T follicular helper cell (primary cell): ENCODE measurements at regions not wholly inside any gene's neighbourhood (a gene's known extent, or its start where the extent isn't known, plus 50 kb on each side); places are given as distances from the start of the nearest gene placed in this dataset.
"Not testable (repeated sequence)": the region's sequence is repeated elsewhere in the genome, so short reads cannot be mapped to it uniquely, and the experiment has no call there.

Source experiments
- DNase-seq: peaks from one replicate; pipeline ENCODE4 v3.0.0-alpha.2; 2020; ENCODE audit warnings: low read depth

DNA sequence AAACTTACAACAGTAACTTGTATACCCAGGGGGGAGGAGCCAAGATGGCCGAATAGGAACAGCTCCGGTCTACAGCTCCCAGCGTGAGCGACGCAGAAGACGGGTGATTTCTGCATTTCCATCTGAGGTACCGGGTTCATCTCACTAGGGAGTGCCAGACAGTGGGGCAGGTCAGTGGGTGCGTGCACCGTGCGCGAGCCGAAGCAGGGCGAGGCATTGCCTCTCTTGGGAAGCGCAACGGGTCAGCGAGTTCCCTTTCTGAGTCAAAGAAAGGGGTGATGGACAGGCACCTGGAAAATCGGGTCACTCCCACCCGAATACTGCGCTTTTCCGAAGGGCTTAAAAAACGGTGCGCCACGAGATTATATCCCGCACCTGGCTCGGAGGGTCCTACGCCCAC is 278.8 kb downstream of the FAM47B start:
- not testable (repeated sequence) for DNase-seq

DNA sequence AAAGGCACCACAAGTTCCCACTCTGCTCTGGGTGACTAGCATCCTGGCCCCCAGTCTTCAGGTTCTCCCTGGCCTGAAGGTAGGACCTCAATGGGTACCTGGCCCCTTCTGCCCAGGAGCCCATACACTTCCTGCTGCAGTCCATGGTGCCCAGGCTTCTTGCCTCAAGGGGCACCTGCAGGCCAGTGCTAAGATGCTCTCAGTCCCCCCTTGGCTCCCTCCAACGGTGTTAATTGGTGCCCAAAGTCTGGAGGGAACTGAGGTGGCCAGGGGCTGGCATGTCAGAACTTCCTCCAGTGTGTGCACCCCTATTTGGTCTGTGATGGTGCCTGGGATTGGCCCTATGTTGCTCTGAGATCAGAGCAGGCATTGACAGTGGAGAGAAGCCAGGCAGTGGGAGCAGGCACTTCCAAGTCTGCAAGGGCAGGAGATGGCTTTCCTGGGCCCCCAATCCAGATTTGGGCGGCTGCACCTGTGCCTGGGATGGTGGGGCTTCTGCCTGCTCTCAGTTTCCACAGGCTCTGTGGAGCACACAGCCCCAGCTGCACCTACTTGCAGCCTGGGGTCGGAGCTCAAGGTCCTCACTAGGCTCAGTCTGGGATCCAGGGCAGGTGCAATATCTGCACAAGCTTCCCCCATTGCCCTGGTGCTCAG is 301.6 kb downstream of the FAM47B start:
- DNase-seq: no peak

DNA sequence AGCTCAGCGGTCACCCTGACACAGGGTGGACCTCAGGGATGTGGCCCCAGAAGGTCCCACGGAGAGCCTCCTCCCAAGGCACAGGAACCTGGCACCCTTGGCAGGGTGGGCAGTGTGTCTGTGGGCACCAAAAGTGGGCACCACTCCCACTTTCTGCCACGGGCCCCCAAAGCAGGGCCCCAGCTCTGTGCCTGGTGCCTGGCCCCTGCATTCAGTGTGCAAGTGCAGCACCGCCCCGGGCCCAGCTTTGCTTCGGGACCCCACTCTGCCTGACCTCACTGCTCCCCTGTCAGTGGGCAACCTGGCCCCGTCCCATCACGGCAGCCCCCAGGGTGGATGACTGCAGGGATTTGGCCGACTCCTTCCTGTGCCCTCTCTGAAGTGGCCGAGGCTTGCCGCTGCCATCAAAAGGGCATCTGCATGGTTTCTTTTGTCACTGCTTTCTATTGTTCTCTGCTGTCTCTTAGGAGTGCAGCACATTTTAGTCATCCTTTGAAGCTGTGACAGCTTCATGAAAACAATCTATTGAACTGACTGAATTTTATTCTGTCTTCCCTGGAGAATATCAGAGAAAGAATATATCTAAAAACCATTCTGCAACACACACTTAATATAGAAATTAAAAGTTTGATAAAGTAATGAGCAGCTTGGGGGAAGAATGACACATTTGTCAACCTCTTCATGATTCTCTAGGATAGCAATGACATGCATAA is 302.4 kb downstream of the FAM47B start:
- DNase-seq: no peak

DNA sequence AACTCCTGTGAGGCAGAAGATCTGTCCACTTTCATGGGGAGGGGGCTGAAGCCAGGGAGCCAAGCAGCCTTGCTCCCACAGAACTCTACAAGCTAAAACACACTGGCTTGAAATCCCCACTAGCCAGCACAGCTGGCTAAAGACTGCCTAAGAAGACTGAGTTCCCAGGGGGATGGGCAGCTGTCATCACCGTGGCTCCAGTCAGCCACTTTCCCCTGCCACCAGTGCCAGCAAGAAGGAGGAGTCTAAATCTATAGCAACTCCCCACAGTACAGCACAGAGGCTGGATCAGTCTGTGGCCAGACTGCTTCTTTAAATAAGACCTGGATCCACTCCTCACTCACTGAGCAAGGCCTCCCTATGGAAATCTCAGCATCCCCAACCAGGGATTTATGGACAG is 308.6 kb downstream of the FAM47B start:
- DNase-seq: no peak

DNA sequence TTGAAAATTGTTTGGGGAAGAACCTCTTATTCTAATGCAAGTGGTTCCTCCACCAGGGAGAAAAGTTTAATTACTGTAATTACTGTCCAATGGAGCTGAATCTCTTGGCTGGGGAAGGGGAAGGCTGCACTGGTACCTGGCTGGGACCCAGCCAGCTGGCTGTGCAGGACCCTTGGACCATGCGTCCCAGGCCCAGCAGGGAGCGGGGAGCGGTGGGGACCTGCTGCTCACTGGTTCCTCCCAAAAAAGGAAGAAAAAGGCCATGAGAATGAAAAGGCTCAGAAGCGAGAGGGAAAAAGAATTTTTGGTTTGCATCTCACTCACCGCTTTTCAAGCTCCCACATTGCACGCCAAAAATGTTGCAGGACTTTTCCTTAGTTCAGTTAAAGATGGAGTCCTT is 333.5 kb downstream of the FAM47B start:
- DNase-seq: no peak

DNA sequence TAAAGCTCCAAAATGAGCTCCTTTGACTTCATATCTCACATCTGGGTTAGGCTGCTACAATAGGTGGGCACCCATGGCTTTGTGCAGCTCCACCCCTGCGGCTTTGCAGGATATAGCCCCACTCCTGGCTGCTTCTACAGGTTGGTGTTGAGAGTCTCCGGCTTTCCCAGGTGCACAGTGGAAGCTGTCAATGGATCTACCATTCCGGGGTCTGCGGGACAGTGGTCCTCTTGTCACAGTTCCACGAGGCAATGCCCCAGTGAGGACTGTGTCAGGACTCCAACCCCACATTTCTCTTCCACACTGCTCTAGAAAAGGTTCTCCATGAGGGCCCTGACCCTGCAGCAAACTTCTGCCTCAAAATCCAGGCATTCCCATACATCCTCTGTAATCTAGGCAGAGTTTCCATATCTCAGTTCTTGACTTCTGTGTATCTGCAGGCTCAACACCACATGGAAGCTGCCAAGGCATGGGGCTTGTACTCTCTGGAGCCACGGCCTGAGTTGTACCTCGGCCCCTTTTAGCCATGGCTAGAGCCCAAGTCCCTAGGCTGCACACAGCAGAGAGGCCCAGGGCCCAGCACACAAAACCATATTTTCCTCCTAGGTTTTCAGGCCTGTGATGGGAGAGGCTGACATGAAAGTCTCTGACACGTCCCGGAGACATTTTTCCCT is 342.8 kb downstream of the FAM47B start:
- DNase-seq: no peak

DNA sequence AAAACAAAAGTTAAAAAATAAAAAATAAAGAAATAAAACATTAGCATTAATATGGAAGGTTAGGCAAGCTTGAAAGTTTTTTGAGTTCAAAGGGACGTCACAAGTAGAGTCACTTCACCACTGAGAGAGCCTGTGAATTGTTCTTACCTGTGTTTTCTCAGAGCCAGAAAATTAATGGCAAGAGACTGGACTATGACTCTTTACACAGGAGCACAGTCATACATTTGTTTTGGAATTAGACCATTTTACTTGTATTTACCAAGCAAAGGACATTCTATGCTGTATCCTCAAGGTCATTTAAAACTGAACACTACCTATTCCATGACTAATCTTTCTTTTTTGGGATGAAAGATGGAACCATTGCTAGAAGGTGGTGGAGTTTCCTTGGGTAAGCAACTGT is 346.1 kb downstream of the FAM47B start:
- DNase-seq: no peak

DNA sequence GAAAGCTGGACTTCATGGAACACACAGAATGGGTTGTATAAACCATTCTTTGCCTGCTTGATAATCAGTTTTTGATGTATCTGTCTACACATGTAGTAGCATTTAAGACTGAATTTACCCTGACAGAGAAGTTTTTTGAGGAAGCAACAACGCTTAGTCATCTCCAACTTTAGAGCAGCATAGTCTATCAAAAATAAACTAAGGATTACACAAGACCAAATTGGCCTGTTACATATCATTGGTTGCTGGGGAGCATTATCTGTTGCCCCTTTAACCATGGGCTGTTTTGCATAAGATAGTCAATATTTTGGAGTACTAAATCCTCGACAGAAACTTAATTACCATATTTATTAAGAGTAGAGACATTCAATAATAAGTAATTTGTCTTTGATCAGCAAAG is 347.4 kb downstream of the FAM47B start:
- DNase-seq: no peak

DNA sequence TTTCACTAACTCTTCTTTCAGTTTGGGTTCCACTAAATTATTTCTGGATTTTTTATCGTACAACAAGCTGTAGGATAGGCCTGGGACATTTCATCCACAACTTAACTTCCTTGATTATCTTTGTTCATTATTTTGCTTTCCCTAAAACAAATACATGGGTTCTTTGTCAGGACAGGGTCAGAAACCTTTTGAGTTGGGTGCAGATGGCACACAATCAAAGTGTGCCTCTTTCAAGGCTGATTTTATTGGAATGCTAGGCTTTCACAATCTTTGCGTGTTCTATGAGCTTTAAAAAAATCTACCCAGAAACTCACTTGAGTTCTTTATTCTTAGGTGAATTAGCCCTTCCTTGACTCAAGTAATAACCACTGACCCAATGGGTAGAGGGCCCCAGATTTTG is 348.4 kb downstream of the FAM47B start:
- DNase-seq: no peak

DNA sequence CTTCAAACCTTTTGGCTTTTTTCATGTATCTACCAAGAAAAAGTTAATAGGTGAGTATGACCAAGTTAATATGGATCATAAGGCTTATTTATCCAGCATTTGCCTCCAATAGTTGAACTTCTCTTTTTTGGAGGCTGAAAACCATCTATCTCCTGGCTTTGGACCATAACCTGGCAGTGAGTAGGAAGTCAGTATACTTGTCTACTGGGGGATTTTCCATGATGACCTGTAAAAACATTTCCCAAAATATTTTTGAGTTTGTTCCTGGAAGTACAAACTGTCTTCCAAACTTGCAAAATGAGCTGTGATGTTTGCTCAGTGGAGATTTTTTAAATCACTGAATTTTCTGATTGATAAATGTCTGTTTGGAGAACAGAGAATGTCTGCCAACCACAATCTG is 349.9 kb downstream of the FAM47B start:
- DNase-seq: no peak

DNA sequence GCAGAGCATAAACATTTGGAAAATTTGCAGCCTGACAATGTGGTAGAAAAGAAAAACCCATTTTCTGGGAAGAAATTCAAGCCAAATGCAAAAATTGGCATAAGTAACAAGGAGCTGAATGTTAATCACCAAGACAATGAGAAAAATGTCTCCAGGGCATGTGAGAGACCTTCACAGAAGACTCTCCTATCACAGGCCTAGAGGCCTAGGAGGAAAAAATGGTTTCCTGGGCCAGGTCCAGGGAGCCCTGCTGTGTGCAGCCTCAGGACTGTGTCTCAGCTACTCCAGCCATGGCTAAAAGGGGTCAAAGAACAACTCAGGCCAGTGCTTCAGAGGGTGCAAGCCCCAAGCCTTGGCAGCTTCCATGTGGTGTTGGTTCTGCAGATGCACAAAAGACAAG is 362.4 kb downstream of the FAM47B start:
- DNase-seq: not testable (repeated sequence)

DNA sequence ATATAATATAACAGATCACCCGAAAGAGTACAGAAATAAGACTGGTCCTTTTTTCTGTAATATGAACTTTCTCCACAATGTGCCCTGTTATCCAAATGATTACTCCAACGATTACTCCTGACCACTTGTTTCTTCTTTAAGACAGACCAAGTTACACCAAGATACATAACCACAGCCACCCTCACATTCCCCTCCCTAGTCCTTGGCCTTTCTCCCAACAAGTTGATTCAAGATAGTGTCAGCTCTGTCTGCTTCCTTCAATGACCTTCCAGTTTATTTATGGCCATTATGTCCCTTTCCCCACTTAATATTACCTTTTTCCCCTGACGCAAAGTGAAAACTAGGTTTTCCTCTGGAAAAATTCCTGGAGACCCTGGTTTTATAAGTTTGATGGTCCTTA is 397.2 kb downstream of the FAM47B start:
- no peak for DNase-seq

DNA sequence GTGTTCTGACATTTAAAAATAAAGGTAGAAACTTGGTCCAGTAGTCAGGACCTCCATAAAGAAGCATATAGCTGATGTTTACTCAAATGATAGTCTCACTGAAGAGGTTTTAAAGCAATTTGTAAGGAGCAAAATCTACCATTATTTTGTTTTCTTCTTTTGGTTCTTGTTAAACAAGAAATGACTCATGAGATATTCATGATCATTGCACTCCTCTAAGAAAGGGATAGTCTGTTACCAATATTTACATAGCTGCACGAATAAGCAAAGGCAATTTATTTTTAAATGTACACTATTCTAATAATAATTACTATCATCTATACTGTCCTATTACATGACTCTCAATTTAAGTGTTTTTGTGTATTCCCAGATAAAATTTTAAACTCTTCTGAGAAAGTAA is 397.9 kb downstream of the FAM47B start:
- DNase-seq: no peak

DNA sequence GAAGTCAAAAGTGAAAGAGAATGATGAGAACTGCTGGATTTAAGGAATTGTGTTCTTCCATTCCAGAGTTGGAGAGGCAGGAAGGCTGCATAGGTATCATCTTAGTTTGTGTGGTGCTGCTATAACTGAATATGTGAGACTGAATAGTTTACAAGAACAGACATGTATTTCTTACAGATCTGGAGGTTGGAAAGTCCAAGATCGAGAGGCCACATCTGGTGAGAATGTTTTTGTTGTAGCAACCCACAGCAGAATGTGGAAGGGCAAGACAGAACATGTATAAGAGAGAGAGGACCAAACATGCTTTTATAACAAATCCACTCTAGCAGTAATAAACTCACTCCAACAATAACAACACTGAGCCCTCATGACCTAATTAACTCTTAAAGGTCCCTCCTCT is 408.6 kb downstream of the FAM47B start:
- DNase-seq: no peak

DNA sequence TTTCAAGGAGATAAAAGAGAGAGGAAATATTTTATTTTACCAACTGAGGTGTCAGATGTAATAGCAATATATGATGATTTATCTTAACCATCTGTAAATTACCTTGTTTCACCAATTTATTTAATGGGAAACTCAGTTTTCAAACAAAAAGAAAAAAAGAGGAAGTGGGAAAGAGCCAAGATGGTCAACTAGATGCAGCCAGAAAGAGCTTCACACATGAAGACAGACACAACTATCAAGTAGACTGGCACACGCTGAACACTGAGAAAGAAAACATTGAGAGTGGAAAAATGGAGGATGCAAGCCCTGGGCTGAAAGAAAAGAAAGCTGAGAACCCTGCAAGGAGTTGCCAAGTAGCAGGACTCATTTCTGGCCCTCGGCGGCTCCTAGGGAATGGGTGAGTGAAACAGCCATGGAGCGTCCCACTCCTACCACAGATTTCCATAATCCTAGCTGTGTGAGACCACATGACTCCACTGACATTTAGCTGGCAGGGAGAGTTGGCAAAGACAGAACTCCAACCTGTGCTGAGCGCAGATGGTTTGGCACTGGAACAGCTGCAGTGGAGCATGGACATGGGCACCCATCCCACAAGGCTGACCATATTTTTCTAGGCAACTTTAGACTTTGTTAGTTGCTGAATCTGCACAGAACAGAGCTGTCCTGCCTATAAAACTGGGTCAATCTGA is 409.3 kb downstream of the FAM47B start:
- DNase-seq: no peak

DNA sequence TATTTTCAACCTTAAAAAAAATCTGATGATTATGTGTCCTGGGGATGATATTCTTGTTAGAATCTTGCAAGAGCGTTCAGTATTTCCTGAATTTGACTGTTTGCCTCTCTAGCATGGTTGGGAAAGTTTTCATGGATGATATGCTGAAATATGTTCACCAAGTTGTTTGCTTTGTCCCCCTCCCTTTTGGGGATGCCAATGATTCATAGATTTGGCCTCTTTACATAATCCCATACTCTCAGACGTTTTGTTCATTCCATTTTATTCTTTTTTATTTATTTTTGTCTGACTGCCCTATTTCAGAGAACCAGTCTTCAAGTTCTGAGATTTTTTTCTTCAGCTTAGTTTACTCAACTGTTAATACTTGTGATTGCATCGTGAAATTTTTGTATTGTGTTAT is 415.1 kb downstream of the FAM47B start:
- no peak for DNase-seq

DNA sequence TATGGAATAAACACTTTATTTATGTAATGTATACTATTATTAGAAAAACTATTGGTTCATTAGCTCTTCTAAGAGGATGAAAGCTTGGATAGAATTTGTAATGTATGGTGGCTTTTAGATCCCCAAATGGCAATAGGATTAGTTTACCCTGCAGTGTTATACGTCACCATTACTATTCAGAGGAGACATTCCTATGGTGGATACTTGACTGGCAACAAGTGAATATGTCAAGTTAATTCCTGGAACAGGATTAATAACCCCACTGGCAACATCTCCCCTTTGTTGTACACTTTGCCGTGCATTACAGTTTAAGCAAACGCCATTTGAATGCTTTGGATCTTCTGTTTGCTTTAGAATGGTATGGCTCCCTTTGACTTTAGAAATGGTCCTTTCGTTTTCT is 420.3 kb downstream of the FAM47B start:
- no peak for DNase-seq

DNA sequence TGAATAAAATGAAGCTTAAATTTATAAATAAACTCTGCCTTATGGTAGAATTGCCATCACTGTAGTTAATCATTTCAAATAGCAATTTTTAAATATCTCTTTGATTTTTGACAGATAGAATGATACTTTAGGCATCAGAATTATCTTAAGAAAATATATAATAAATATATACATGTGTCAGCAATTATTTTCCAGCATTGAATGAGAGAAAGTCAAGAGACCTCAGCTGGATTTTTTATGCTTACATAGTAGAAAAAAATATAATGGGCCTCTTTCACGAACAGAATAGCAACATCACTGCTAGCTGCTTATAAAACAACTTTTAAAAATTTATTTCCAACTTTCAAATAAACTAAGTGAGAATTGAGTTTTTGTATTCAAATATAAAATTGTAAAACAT is 424.0 kb upstream of the MAGEB16 start:
- no peak for DNase-seq

DNA sequence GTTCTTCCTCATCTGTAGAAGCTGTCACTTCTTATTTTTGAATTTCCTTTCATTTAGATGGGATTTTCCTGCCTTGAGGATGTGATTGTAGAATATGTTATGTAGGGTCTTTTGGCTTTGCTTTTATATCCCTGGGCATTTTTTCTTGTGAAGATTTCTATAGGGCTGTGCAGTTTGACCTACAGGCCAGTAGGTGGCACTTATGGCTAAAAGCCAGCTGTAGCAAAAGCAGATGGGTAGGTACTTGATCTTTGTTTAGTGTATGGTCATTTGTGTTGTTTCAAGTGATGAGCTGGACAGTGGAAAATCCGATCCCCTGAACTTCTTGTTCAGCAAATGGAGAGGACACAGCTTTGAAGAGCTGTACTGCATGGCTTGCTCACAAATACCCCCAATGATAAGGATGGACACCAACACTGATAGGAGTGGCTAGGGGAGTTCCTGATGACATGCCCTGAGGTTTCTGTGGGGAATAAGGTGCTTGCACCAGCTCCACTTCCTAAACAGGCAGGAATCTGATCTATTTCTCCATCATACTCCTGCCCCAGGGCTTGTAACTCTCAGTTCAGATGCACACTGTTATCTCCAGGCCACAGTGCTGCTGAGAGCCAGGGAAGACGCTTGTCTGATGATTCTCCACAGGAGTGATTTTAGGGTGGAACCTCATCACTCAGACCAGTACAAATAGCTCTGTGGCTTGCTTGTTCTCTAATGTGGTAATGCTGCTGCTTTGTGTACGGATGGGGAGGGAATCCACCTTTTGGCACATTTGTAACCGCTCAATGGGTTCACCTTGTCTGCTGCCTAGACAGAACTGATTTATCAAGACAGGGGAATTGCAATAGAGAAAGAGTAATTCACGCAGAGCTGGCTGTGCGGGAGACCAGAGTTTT is 417.1 kb upstream of the MAGEB16 start:
- DNase-seq: no peak

DNA sequence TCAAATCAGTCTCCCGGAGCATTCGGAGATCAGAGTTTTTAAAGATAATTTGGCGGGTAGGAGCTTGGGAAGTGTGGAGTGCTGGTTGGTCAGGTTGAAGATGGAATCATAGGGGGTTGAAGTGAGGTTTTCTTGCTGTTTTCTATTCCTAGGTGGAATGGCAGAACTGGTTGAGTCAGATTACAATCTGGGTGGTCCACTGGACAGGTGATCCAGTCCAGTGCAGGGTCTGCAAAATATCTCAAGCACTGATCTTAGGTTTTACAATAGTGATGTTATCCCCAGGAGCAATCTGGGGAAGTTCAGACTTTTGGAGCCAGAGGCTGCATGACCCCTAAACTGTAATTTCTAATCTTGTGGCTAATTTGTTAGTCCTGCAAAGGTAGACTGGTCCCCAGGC is 416.4 kb upstream of the MAGEB16 start:
- DNase-seq: not testable (repeated sequence)

DNA sequence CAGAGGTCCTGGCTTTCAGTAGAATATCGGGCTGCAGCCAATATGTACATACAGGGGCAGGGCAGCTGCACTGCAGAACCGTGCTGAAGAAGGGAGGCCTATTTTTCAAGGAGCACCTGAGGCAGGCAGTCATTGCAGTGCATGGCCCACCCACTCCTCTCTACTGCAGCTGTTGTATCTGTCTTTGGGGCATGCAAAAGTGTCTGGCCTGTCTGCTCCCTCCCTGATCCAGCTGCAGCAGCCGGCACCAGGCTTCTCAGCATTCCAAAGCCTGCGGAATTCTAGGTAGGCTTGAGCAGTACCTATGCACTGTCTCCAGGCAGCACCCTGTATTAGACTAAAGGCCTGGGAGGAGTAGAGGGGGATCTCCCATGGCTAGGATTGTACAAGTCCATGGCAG is 415.2 kb upstream of the MAGEB16 start:
- DNase-seq: no peak

DNA sequence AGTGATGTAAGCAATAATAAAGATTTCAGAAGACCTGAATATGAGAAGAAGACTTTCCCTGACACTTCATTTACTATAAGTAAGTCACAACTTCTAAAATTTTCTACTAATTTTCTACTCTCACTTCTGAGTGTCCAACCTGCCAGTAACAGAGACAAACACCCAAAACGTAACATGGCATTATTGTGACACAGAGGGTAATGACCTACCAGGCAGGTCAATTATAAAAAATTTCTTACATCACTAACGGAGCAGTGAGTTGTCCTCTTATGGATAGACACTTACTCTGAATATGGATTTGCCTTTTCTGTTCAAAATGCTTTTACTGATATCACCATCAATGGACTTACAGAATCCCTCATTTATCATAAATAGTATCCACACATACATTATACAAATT is 405.9 kb upstream of the MAGEB16 start:
- no peak for DNase-seq
